Stomach smooth muscle (tissue), 2 donors: ENCODE measurements at regions not wholly inside any gene's neighbourhood (a gene's known extent, or its start where the extent isn't known, plus 50 kb on each side); places are given as distances from the start of the nearest gene placed in this dataset.

Experiments used
- H3K27ac ChIP-seq: one replicate; pipeline ENCODE4 v1.7.0; 2013; ENCODE audit warnings: mild to moderate bottlenecking, low read length, inconsistent platforms
- H3K27me3 ChIP-seq, 2 donors: one replicate each; pipeline ENCODE4 v1.7.0; 2013; ENCODE audit warnings: low read length in 2 of 2; ENCODE audit not compliant: insufficient read depth in 2 of 2, control insufficient read depth in 1 of 2
- H3K36me3 ChIP-seq, 2 donors: one replicate each; pipeline ENCODE4 v1.7.0; 2013; ENCODE audit warnings: low read length in 2 of 2; ENCODE audit not compliant: control insufficient read depth in 2 of 2, insufficient read depth in 2 of 2
- H3K4me1 ChIP-seq: one replicate; pipeline ENCODE4 v1.7.0; 2013; ENCODE audit warnings: low read length; ENCODE audit not compliant: control insufficient read depth, insufficient read depth
- H3K4me3 ChIP-seq, 2 donors: one replicate each; pipeline ENCODE4 v1.7.0; 2013; ENCODE audit warnings: low read length in 2 of 2
- H3K9ac ChIP-seq, 2 donors: one replicate each; pipeline ENCODE4 v1.7.0; 2013; ENCODE audit warnings: low read length in 2 of 2, mild to moderate bottlenecking in 1 of 2
- H3K9me3 ChIP-seq, 2 donors: one replicate each; pipeline ENCODE4 v1.7.0; 2013; ENCODE audit warnings: low read length in 2 of 2; ENCODE audit not compliant: control insufficient read depth in 2 of 2
- donor health status: healthy.
- donor health status: Pancreatic carcinoma.

GRCh38 chr12:93979189-93979588 is 169.2 kb upstream of the PLXNC1 start:
- no peak overlapping the region for H3K4me3 ChIP-seq
- H3K9ac ChIP-seq: no peak overlapping the region
- H3K4me1 ChIP-seq: no peaks in the 10 kb centered on the region
- no peaks in the 10 kb centered on the region for H3K9me3 ChIP-seq
- no peaks in the 10 kb centered on the region for H3K27me3 ChIP-seq
- H3K27ac ChIP-seq: no peak overlapping the region
- H3K36me3 ChIP-seq: no peaks in the 10 kb centered on the region

GRCh38 chr12:93980711-93981110 is 167.7 kb upstream of the PLXNC1 start:
- H3K9ac ChIP-seq: no peak overlapping the region

GRCh38 chr12:93981411-93981810 is 167.0 kb upstream of the PLXNC1 start:
- Histone ChIP-seq H3K9ac (no peak overlapping the region), H3K27ac (no peak overlapping the region), H3K36me3 (no peaks in the 10 kb centered on the region), H3K9me3 (no peaks in the 10 kb centered on the region), H3K4me3 (no peak overlapping the region), H3K27me3 (no peaks in the 10 kb centered on the region), H3K4me1 (no peaks in the 10 kb centered on the region)

More at GRCh38 chr12:93980711-93981110, 167.7 kb upstream of the PLXNC1 start:
- no peak overlapping the region for H3K27ac ChIP-seq
- no peak overlapping the region for H3K4me3 ChIP-seq
- no peaks in the 10 kb centered on the region for H3K27me3 ChIP-seq
- no peaks in the 10 kb centered on the region for H3K9me3 ChIP-seq
- no peaks in the 10 kb centered on the region for H3K4me1 ChIP-seq
- H3K36me3 ChIP-seq: no peaks in the 10 kb centered on the region

- Histone ChIP-seq H3K9ac (no peak overlapping the region), H3K36me3 (no peaks in the 10 kb centered on the region), H3K9me3 (no peaks in the 10 kb centered on the region), H3K4me1 (no peaks in the 10 kb centered on the region), H3K4me3 (no peak overlapping the region), H3K27ac (no peak overlapping the region), H3K27me3 (no peaks in the 10 kb centered on the region)
These were observed 165.5 kb upstream of the PLXNC1 start for GRCh38 chr12:93982771-93983315.

GRCh38 chr12:93984005-93984404 is 164.4 kb upstream of the PLXNC1 start:
- no peaks in the 10 kb centered on the region for H3K4me1 ChIP-seq
- H3K9ac ChIP-seq: no peak overlapping the region
- H3K36me3 ChIP-seq: no peaks in the 10 kb centered on the region
- no peak overlapping the region for H3K4me3 ChIP-seq
- no peaks in the 10 kb centered on the region for H3K27me3 ChIP-seq
- no peak overlapping the region for H3K27ac ChIP-seq
- no peaks in the 10 kb centered on the region for H3K9me3 ChIP-seq

- H3K9me3 ChIP-seq: no peaks in the 10 kb centered on the region
- peaks cover 4% of the 10 kb centered on the region for H3K4me1 ChIP-seq
- no peak overlapping the region for H3K27ac ChIP-seq
- no peaks in the 10 kb centered on the region for H3K27me3 ChIP-seq
- H3K4me3 ChIP-seq: no peak overlapping the region
- no peaks in the 10 kb centered on the region for H3K36me3 ChIP-seq
- no peak overlapping the region for H3K9ac ChIP-seq
These were observed 158.4 kb upstream of the PLXNC1 start for GRCh38 chr12:93989949-93990348.

- H3K9ac ChIP-seq: peak overlapping the region in 1 of 2 donors; percentile 6
- peaks cover 4% of the 10 kb centered on the region for H3K4me1 ChIP-seq
- peak overlapping the region in 1 of 2 donors; percentile 30 for H3K4me3 ChIP-seq
- H3K9me3 ChIP-seq: no peaks in the 10 kb centered on the region
- no peaks in the 10 kb centered on the region for H3K27me3 ChIP-seq
- no peak overlapping the region for H3K27ac ChIP-seq
- no peaks in the 10 kb centered on the region for H3K36me3 ChIP-seq
These were observed 157.3 kb upstream of the PLXNC1 start for GRCh38 chr12:93990832-93991803.

- no peak overlapping the region for H3K4me3 ChIP-seq
- H3K27me3 ChIP-seq: no peaks in the 10 kb centered on the region
- no peak overlapping the region for H3K27ac ChIP-seq
- H3K9ac ChIP-seq: no peak overlapping the region
- H3K9me3 ChIP-seq: no peaks in the 10 kb centered on the region
- no peaks in the 10 kb centered on the region for H3K36me3 ChIP-seq
- H3K4me1 ChIP-seq: peaks cover 4% of the 10 kb centered on the region
These were observed 156.4 kb upstream of the PLXNC1 start for GRCh38 chr12:93991829-93992461.

GRCh38 chr12:93994721-93995120 is 153.7 kb upstream of the PLXNC1 start:
- peaks cover 4% of the 10 kb centered on the region for H3K4me1 ChIP-seq
- no peaks in the 10 kb centered on the region for H3K27me3 ChIP-seq
- H3K4me3 ChIP-seq: no peak overlapping the region
- no peaks in the 10 kb centered on the region for H3K9me3 ChIP-seq
- H3K27ac ChIP-seq: no peak overlapping the region
- no peak overlapping the region for H3K9ac ChIP-seq
- no peaks in the 10 kb centered on the region for H3K36me3 ChIP-seq

- H3K36me3 ChIP-seq: no peaks in the 10 kb centered on the region
- no peak overlapping the region for H3K9ac ChIP-seq
- no peaks in the 10 kb centered on the region for H3K4me1 ChIP-seq
- H3K27ac ChIP-seq: no peak overlapping the region
- no peaks in the 10 kb centered on the region for H3K9me3 ChIP-seq
- H3K27me3 ChIP-seq: no peaks in the 10 kb centered on the region
- H3K4me3 ChIP-seq: no peak overlapping the region
These were observed 152.1 kb upstream of the PLXNC1 start for GRCh38 chr12:93996321-93996720.
